Fibroblast of skin of abdomen (primary cell): ENCODE measurements at regions not wholly inside any gene's neighbourhood (a gene's known extent, or its start where the extent isn't known, plus 50 kb on each side); places are given as distances from the start of the nearest gene placed in this dataset.
"Not testable (repeated sequence)": the region's sequence is repeated elsewhere in the genome, so short reads cannot be mapped to it uniquely, and the experiment has no call there.

ENCODE experiments used
- DNase-seq: peaks from one replicate; pipeline ENCODE4 v3.0.0-alpha.2; 2013

GRCh38 chr9:12289711-12290110 is 403.5 kb upstream of the TYRP1 start:
- DNase-seq, result no peak

DNA sequence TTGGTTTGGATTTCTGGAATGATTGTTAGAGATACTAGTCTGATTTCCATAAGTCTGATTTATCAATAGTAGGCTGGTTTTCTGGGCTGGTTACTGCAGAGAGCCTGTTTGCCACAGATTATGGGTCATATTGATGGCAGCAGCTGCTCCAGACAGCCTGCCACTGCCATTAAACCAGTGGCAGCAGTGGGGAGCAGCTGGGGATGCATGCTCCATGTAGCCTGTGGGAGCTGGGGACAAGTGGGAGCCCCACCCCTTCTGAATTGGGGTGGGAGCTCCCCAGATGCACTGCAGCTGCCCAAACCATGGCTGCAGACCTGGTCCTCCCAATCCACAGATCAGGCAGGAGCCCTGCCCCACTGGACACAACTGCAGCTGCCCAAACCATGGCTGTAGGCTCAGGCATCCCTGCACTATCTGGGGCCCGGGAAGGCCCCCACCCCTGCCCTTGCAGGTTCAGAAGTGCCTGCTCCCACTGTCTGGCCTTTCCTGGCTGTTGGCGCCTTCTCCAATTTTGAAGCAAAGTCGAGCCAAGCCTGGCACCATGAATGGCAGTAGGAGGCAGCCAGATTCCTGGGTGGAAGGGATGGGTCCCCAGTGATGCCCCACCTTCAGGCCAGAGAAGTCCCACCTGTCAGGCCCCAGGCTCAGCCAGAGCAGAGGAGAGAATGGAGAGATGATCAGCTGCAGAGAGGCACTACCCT is 402.9 kb upstream of the TYRP1 start:
- DNase-seq, result no peak

- no peak for DNase-seq
Observed at GRCh38 chr9:12305211-12305610, 388.0 kb upstream of the TYRP1 start.

- no peak for DNase-seq
Observed at GRCh38 chr9:12314589-12314988, 378.6 kb upstream of the TYRP1 start.

DNA sequence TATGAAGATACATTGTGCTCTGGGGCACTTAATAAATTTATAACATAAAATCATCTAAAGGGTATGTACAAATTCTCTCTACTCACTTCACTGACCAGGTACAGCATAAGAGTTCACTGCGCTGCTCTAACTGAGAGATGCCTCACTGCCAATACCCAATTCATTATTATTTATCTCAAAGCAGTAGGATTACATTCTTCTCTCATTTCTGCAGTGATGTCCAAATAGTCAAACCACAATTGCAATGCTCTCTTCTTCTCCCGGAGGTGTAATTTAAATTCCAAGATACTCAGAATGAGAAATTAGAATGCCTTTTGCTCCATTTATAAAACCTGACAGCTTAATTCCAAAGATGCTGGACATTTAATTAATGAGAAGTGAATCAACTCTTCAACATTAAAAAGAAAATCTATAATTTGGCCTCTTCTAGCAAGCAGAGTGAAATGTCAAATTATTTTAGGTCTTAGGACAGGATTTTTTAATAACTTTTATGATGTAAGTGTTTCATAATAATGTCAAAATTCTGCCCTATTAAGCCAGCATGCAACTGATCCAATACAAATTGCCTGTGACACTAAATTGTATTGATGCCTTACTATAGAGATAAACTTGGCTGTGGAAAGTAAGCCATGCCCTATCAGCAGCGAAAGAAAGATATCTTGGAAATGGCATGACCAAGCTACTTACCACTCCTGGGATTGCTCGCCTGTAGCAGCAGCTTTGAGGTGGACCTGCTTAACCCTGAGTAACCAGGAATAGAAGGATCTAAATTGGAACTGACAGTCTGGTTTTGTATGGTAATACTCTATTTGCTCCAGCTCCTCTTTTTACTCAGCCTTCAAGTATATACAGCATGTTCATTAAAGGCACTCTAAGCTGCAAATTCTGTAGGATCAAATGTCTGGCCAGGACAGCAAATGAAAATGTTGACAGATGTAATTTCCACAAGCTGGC is 374.2 kb upstream of the TYRP1 start:
- DNase-seq, result no peak

GRCh38 chr9:12329623-12329985 is 363.6 kb upstream of the TYRP1 start:
- no peak for DNase-seq

DNA sequence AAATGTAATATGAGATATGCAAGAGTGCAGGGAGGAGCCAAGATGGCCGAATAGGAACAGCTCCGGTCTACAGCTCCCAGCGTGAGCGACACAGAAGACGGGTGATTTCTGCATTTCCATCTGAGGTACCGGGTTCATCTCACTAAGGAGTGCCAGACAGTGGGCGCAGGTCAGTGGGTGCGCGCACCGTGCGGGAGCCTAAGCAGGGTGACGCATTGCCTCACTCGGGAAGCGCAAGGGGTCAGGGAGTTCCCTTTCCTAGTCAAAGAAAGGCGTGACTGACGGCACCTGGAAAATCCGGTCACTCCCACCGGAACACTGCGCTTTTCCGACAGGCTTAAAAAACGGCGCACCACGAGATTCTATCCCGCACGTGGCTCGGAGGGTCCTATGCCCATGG is 359.2 kb upstream of the TYRP1 start:
- DNase-seq, result not testable (repeated sequence)

- no peak for DNase-seq
Observed at GRCh38 chr9:12350775-12351174, 342.4 kb upstream of the TYRP1 start.

DNA sequence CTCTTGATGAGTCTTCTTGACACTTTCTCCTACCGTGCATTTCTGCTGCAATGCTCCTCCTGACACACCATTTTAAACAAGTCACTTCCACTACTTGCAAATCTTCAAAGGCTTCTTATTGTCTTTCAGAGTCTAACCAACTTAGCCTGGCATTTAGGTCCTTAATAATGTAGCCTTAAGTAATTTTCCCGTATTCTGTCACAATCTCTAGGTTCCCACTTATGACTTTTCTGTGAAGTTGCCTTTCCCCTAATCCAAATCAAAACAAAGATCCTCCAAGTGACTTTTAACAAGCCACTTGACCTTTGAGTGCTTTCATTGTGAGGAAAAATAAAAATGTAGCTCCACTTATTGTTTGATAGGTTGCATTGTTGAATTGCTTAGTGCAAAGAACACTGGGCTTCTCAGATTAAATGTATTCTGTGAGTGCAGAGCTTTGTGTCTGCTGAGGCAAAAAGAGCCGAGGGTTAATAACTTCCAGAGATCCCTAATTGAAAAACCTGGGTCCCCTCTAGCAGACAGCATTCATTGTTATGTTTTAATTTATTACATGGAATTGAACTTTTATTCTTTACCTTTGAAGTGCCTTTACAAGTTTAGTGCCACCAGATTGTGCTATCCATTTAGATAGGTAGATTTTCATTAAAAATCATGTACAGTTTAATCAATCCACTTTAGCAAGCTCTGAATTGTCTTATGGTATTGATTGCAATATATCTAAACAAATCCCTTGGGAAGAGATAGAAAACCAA is 341.7 kb upstream of the TYRP1 start:
- DNase-seq, result no peak

DNA sequence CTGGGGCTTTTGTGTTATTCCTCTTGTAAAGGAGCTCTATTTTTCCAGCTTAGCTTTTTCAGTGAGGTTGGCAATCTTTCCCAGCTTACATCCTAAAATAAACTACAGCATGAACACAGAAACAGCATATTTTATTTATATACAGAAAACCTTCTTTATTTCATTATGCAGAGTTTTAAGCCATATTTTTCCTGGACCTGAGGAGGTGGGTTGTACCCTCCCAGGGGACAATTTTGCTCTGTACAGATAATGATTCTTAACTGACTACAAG is 341.2 kb upstream of the TYRP1 start:
- no peak for DNase-seq

DNA sequence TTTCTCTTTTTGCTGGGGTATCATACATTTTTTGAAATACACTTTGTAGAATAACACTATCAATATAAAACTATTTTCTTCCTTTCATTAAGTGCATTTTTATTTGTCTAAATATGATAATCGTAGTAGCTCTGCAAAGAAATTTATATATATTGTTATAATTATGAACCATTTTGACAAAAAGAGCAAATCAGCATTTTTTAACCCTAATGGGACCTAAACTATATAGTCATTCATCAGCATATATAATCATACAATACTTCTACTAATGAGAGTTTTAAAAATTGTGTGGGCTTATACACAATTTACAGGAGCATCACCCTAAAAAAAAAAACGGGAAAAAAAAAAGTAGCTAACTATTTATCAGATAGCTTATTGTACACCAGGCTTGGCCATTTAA is 329.7 kb upstream of the TYRP1 start:
- no peak for DNase-seq

DNA sequence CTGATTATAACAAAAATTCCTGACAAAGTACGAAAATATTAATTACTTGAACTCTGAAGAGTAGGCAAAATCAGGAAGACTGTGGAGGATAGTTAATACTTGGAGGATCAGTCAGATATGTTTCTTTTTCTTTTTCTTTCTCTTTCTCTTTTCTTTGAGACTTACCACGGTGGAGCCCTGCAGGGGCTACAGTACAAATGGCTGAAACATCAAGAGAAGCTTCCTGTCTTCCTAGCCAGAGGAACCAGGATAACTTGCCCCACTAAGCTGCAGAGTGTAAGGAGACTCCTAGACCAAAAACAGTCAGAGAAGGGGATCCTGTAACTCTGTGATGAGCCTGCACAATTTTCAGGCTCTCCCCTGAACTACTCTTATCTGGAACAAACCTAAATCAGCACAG is 324.6 kb upstream of the TYRP1 start:
- DNase-seq, result no peak

DNA sequence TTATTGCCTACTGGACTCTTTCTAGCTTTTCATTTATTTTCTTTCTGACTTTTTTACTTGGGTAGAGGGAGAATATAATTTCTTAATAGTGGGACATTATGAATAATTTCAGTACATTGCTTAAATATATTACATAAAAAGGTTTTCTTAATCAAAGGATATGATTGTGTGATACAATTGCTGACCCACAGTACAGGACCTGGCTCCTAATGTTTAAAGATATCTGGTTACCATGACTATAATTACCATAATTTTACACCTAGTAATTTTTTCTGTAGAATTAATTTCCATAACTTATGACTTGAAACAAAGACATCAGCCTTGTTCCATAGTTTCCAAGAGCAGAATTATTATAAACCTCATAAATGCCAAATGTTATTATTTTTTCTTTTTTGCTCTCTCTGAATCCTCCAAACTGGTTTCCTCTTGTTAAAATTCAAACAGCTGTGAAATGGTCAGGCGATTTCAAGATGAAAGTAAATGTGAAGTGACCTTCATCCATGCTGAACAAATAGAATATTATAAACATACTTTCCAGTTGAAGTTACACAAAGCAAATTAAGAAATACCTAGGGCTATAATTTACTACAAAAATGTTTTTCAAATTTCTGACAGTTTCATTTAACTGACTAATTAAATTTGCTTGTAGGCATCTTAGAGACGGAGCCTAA is 301.2 kb upstream of the TYRP1 start:
- no peak for DNase-seq

GRCh38 chr9:12394105-12394504 is 299.1 kb upstream of the TYRP1 start:
- no peak for DNase-seq

- no peak for DNase-seq
Observed at GRCh38 chr9:12403721-12404120, 289.5 kb upstream of the TYRP1 start.

DNA sequence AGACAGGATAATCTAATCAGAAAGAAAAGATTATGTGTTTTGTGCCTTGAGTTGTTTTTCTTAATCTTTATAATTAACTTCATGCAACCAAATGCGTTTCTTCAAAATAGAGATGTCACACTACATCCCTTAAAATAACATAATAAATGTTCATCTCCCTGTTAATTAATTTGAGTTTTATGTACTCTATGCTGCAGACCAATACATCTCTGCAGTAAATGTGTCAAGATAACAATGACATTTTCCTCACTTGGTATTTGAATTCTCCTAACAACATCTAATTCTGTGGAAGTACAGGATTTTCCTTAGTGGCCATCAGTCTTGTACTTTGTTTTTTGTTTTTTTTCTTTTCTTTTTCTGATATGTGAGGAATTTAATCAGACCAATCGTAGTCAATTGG is 279.2 kb upstream of the TYRP1 start:
- DNase-seq, result no peak

GRCh38 chr9:12414514-12414913 is 278.7 kb upstream of the TYRP1 start:
- DNase-seq, result no peak

GRCh38 chr9:12415361-12415760 is 277.8 kb upstream of the TYRP1 start:
- no peak for DNase-seq

DNA sequence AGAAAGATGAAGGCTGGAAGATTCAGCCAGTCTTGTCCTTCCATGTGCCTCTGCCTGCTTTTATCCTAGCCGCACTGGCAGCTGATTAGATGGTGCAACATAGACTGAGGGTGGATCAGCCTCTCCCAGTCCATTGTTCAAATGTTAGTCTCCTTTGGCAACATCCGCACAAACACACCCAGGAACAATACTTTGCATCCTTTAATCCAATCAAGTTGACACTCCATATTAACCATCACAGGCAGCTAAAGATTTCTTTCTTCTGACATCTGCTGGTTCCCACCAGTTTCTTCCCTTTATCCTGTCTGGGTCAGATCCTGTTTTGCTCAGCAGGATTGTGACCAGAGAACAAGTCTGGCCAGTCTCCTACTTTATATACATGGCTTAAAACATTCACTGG is 276.5 kb upstream of the TYRP1 start:
- no peak for DNase-seq

- DNase-seq, result no peak
Observed at GRCh38 chr9:12424243-12424642, 268.9 kb upstream of the TYRP1 start.

- DNase-seq, result peak; percentile 17
Observed at GRCh38 chr9:12425878-12426864, 267.0 kb upstream of the TYRP1 start.

DNA sequence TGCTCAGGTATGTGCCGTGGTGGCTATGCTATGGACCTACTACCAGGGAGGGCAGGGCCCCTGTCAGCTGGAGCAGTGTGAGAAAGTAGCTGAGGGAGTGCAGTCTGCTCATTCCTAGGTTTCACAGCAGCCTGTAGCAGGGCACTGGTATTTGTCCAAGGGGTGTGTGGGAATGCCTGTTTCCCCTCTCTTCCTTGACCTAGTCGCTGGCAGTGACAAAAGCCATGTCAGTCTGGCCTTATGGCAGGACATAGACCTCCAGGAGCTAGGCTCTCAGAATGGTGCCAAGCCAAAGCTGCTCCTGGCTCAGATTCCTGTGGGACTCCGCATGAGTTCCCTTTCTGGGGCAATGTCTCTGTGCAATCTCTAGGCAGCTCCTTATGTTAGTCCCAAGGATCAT is 253.9 kb upstream of the TYRP1 start:
- DNase-seq, result no peak
